Gastroesophageal sphincter (tissue), 3 donors: ENCODE measurements at regions not wholly inside any gene's neighbourhood (a gene's known extent, or its start where the extent isn't known, plus 50 kb on each side); places are given as distances from the start of the nearest gene placed in this dataset.

Source experiments
- CTCF ChIP-seq, 4 experiments: fragments of 200-600 bp in 2 of 4; fragments of 450-650 bp in 2 of 4; sonication (generic) in 1 of 4; IDR thresholded peaks; one replicate each; pipeline ENCODE4 v1.5.1; 2017 to 2019; ENCODE audit warnings: antibody characterized with exemption in 4 of 4, mild to moderate bottlenecking in 2 of 4, moderate library complexity in 2 of 4
- POLR2A ChIP-seq, 2 donors: fragments of 450-650 bp; IDR thresholded peaks; one replicate each; pipeline ENCODE4 v1.6.1; 2017; ENCODE audit warnings: antibody characterized with exemption in 2 of 2, mild to moderate bottlenecking in 2 of 2, moderate library complexity in 1 of 2

- TF ChIP-seq CTCF (IDR thresholded peaks at IDR 0.05) (no peak), POLR2A (IDR thresholded peaks at IDR 0.05) (no peak)
Observed at GRCh38 chr15:95205077-95205476, 973.7 kb downstream of the MCTP2 start.
